ENCODE measurements at regions not wholly inside any gene's neighbourhood (a gene's known extent, or its start where the extent isn't known, plus 50 kb on each side); places are given as distances from the start of the nearest gene placed in this dataset.

GRCh38 chr1:165078391-165078790, 278.1 kb downstream of the LMX1A start (continued):
- TF ChIP-seq ELK1 (IDR thresholded peaks at IDR 0.05; ENCODE audit: low read depth, low read length) (no peak), RCOR1 (IDR thresholded peaks at IDR 0.05; ENCODE audit: low read depth, low read length) (no peak), RAD21 (conservative IDR thresholded peaks at IDR 0.05 in 1 of 2, IDR thresholded peaks at IDR 0.05 in 1 of 2) (no peak), ESRRA (IDR thresholded peaks at IDR 0.05; ENCODE audit: borderline replicate concordance, low read length) (no peak), PBX3 (IDR thresholded peaks at IDR 0.05) (no peak), PHF8 (IDR thresholded peaks at IDR 0.05; ENCODE audit: borderline replicate concordance, low read depth) (no peak), KDM1A (IDR thresholded peaks at IDR 0.05; ENCODE audit: low read depth) (no peak)

- WGBS (ENCODE audit: missing lambda C conversion rate) = 38% methylated on average over 6 of the region's 6 CpGs
- Histone ChIP-seq H3K4me3 (no peak overlapping the region), H3K4me2 (no peak overlapping the region), H3K4me1 (peaks cover 5% of the 10 kb centered on the region; the same call in 1 of the 3 replicates), H3K27ac (no peak overlapping the region), H3K9me3 (peaks cover 3% of the 10 kb centered on the region; the same call in 2 of the 3 replicates)
- FAIRE-seq (no peak), DNase-seq (ENCODE audit: low read depth in 1 of 2, low spot score in 1 of 2) (peak; percentile 24 to 47), ATAC-seq (peak; percentile 76 to 88; a peak in 4 of 6 replicates)
- POLR2A ChIA-PET = no interaction called here
- TF ChIP-seq CTCF (IDR thresholded peaks at IDR 0.05) = peak; percentile 52
- TF ChIP-seq RAD21 (conservative IDR thresholded peaks at IDR 0.05 in 1 of 2, IDR thresholded peaks at IDR 0.05 in 1 of 2) = peak; percentile 54 to 70
- TF ChIP-seq RFX5 (IDR thresholded peaks at IDR 0.05) = no peak
- TF ChIP-seq FOXS1 (CRISPR knock-in tag; IDR thresholded peaks at IDR 0.05) = no peak
- no peak for TF ChIP-seq NFE2L2 (conservative IDR thresholded peaks at IDR 0.05; ENCODE audit: low read length)
- TF ChIP-seq KDM5A (IDR thresholded peaks at IDR 0.05) = no peak
- no peak for TF ChIP-seq REST (IDR thresholded peaks at IDR 0.05)
- TF ChIP-seq FOSB (CRISPR knock-in tag; IDR thresholded peaks at IDR 0.05) = no peak
- TF ChIP-seq SMC3 (IDR thresholded peaks at IDR 0.05) = peak; percentile 23; the same call in 1 of the 3 replicates
- no peak for TF ChIP-seq ESRRA (IDR thresholded peaks at IDR 0.05; ENCODE audit: borderline replicate concordance, low read length)
- no peak for TF ChIP-seq BCL3 (IDR thresholded peaks at IDR 0.05)
- CTCF ChIA-PET = interaction anchor here (0.6 to 3.5 kb wide), 4 partner anchors 109 to 1717 kb away, joined by 3 to 17 read pairs (median 8); no protein-coding TSS in a partner anchor
Observed at GRCh38 chr1:165075725-165076370, 280.7 kb downstream of the LMX1A start.
